Right renal cortex interstitium (tissue), 3 donors: ENCODE measurements at regions not wholly inside any gene's neighbourhood (a gene's known extent, or its start where the extent isn't known, plus 50 kb on each side); places are given as distances from the start of the nearest gene placed in this dataset.
"Not testable (repeated sequence)": the region's sequence is repeated elsewhere in the genome, so short reads cannot be mapped to it uniquely, and the experiment has no call there.

Source experiments
- DNase-seq, 3 donors: peaks; one replicate each; pipeline ENCODE4 v3.0.0-alpha.2; 2013; ENCODE audit warnings: low read depth in 3 of 3, low spot score in 2 of 3

- DNase-seq = no peak
Observed at GRCh38 chr21:15119486-15119885, 54.7 kb upstream of the NRIP1 start.

GRCh38 chr21:15121097-15121654 is 56.4 kb upstream of the NRIP1 start:
- DNase-seq = no peak

- DNase-seq = no peak
Observed at GRCh38 chr21:15121655-15122120, 56.9 kb upstream of the NRIP1 start.

- DNase-seq = no peak
Observed at GRCh38 chr21:15122241-15122640, 57.4 kb upstream of the NRIP1 start.

- no peak for DNase-seq
Observed at GRCh38 chr21:15124731-15125130, 59.9 kb upstream of the NRIP1 start.

- DNase-seq = no peak
Observed at GRCh38 chr21:15126948-15127347, 62.1 kb upstream of the NRIP1 start.

GRCh38 chr21:15127437-15127836 is 62.6 kb upstream of the NRIP1 start:
- no peak for DNase-seq

- no peak for DNase-seq
Observed at GRCh38 chr21:15128267-15128666, 63.5 kb upstream of the NRIP1 start.

- DNase-seq = not testable (repeated sequence)
Observed at GRCh38 chr21:15128714-15129113, 63.9 kb upstream of the NRIP1 start.

GRCh38 chr21:15130326-15130725 is 65.5 kb upstream of the NRIP1 start:
- DNase-seq = no peak

GRCh38 chr21:15130751-15131150 is 66.0 kb upstream of the NRIP1 start:
- no peak for DNase-seq

- no peak for DNase-seq
Observed at GRCh38 chr21:15132781-15133180, 68.0 kb upstream of the NRIP1 start.

GRCh38 chr21:15134701-15135470 is 70.1 kb upstream of the NRIP1 start:
- DNase-seq = no peak

- no peak for DNase-seq
Observed at GRCh38 chr21:15135867-15136629, 71.2 kb upstream of the NRIP1 start.

- no peak for DNase-seq
Observed at GRCh38 chr21:15138490-15138889, 73.7 kb upstream of the NRIP1 start.

- peak in 1 of 3 donors; percentile 39 for DNase-seq
Observed at GRCh38 chr21:15139898-15140297, 75.1 kb upstream of the NRIP1 start.

GRCh38 chr21:15140321-15141019 is 75.7 kb upstream of the NRIP1 start:
- peak in 1 of 3 donors; percentile 46 for DNase-seq

GRCh38 chr21:15141261-15141970 is 76.6 kb upstream of the NRIP1 start:
- DNase-seq = no peak

- no peak for DNase-seq
Observed at GRCh38 chr21:15144026-15144425, 79.2 kb upstream of the NRIP1 start.

- DNase-seq = no peak
Observed at GRCh38 chr21:15148437-15148836, 83.6 kb upstream of the NRIP1 start.
